ENCODE measurements at regions not wholly inside any gene's neighbourhood (a gene's known extent, or its start where the extent isn't known, plus 50 kb on each side); places are given as distances from the start of the nearest gene placed in this dataset.

- Histone ChIP-seq H3K9me3 (peaks cover 3 to 9% (median 5%) of the 10 kb centered on the region in 4 donors), H3K4me1 (peaks cover 0 to 16% (median 6%) of the 10 kb centered on the region in 4 donors), H3K4me3 (no peak overlapping the region), H3K27ac (no peak overlapping the region), H3K36me3 (peaks cover 0 to 16% (median 11%) of the 10 kb centered on the region in 4 donors), H3K27me3 (no peaks in the 10 kb centered on the region)
- intact Hi-C loops (cut with DNase I), result no loop called here
- 86 to 95% methylated on average over 2 of the region's 2 CpGs for WGBS, 2 donors
- TF ChIP-seq, protein P1, sequence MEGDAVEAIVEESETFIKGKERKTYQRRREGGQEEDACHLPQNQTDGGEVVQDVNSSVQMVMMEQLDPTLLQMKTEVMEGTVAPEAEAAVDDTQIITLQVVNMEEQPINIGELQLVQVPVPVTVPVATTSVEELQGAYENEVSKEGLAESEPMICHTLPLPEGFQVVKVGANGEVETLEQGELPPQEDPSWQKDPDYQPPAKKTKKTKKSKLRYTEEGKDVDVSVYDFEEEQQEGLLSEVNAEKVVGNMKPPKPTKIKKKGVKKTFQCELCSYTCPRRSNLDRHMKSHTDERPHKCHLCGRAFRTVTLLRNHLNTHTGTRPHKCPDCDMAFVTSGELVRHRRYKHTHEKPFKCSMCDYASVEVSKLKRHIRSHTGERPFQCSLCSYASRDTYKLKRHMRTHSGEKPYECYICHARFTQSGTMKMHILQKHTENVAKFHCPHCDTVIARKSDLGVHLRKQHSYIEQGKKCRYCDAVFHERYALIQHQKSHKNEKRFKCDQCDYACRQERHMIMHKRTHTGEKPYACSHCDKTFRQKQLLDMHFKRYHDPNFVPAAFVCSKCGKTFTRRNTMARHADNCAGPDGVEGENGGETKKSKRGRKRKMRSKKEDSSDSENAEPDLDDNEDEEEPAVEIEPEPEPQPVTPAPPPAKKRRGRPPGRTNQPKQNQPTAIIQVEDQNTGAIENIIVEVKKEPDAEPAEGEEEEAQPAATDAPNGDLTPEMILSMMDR (IDR thresholded peaks at IDR 0.05), result no peak
- TF ChIP-seq EP300 (IDR thresholded peaks at IDR 0.05) (no peak), POLR2AphosphoS5 (IDR thresholded peaks at IDR 0.05) (no peak), POLR2A (IDR thresholded peaks at IDR 0.05) (no peak)
- DNase-seq, result no peak
Observed at GRCh38 chr2:38477006-38477405, 99.9 kb upstream of the ATL2 start.

DNA sequence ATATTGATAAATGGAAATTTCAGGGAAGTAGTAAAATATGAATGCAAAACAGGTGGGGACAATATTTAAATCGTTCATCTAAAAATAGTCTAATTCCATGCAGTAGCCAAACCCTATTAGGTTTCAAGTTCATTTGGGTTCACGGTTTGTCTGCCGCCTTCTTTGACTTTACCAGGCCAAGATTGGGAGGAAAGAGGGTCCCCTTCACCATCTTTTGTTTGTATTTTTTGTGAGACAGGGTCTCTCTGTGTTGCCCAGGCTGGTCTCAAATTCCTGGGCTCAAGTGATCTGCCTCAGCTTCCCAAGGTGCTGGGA is 98.5 kb upstream of the ATL2 start:
- Histone ChIP-seq H3K4me1 (peaks cover 0 to 16% (median 6%) of the 10 kb centered on the region in 4 donors), H3K27ac (peak overlapping the region; percentile 15 to 60 (median 46)), H3K27me3 (no peaks in the 10 kb centered on the region), H3K36me3 (peaks cover 0 to 4% (median under 1%) of the 10 kb centered on the region in 4 donors), H3K9me3 (peaks cover 0 to 2% (median under 1%) of the 10 kb centered on the region in 4 donors), H3K4me3 (no peak overlapping the region)
- no peak for DNase-seq
- TF ChIP-seq POLR2A (IDR thresholded peaks at IDR 0.05) (no peak), EP300 (IDR thresholded peaks at IDR 0.05) (no peak), POLR2AphosphoS5 (IDR thresholded peaks at IDR 0.05) (no peak)
- TF ChIP-seq, protein P1 (IDR thresholded peaks at IDR 0.05), result no peak
- WGBS, 2 donors, result 93% methylated on average over 3 of the region's 3 CpGs
- intact Hi-C loops (cut with DNase I), result no loop called here

DNA sequence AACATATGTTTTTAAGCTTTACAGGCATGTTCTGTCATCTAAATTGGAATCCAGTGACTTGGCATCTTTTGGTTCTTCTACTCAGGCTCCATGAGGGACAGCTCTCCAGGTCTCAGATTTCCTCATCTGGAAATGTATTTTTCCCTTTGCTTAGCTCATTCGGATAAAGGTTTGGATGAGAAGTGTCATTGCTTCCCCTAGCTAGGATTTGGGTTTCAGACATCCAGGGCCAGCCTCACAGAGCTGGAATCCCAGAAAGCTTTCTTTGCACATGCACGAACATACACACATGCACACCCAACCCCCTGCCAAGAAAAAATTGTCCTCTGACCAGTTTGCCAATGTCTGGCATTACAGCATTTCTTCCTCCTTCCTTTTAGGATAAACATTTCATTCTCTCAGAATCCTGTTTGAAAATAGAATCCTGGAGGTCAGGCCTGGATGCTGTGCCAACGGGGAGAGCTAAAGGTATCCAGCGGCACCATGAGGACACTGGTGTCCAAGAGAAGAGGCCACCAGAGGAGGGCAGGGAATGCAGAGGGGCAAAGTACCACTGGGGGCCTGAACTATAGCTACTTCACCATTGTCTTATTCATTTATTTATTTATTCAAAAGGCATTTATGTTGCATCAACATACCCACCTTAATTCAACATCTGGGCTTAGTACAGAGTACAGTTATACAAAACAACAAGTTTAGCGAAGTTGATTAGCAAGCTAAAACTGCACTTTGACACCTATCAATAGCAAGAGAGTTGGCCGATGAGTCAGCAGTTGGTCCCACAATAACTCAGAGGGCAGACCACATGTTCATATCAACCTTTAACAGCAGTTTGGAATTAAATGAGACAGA is 97.9 kb upstream of the ATL2 start:
- H3K4me1 ChIP-seq, result peaks cover 0 to 21% (median 12%) of the 10 kb centered on the region in 4 donors
- no peaks in the 10 kb centered on the region for H3K27me3 ChIP-seq
- no peaks in the 10 kb centered on the region for H3K36me3 ChIP-seq
- H3K27ac ChIP-seq, result peak overlapping the region; percentile 15 to 60 (median 46)
- no peaks in the 10 kb centered on the region for H3K9me3 ChIP-seq
- no peak for DNase-seq
- WGBS, 2 donors, result 76 to 92% methylated on average over 6 of the region's 6 CpGs
- H3K4me3 ChIP-seq, result no peak overlapping the region
- intact Hi-C loops (cut with DNase I), result no loop called here
- TF ChIP-seq, protein P1 (IDR thresholded peaks at IDR 0.05), result no peak
- TF ChIP-seq EP300 (IDR thresholded peaks at IDR 0.05) (no peak), POLR2A (IDR thresholded peaks at IDR 0.05) (no peak), POLR2AphosphoS5 (IDR thresholded peaks at IDR 0.05) (no peak)

- Histone ChIP-seq H3K27me3 (no peaks in the 10 kb centered on the region), H3K36me3 (no peaks in the 10 kb centered on the region), H3K4me1 (peaks cover 0 to 28% (median 18%) of the 10 kb centered on the region in 4 donors), H3K9me3 (no peaks in the 10 kb centered on the region), H3K4me3 (no peak overlapping the region), H3K27ac (peak overlapping the region in 1 of 4 donors; percentile 60)
- TF ChIP-seq POLR2A (IDR thresholded peaks at IDR 0.05) (no peak), POLR2AphosphoS5 (IDR thresholded peaks at IDR 0.05) (no peak), EP300 (IDR thresholded peaks at IDR 0.05) (no peak)
- TF ChIP-seq, protein P1 (IDR thresholded peaks at IDR 0.05), result no peak
- 75 to 81% methylated on average over 3 of the region's 3 CpGs for WGBS, 2 donors
- DNase-seq, result no peak
- intact Hi-C loops (cut with DNase I), result no loop called here
Observed at GRCh38 chr2:38474021-38474456, 97.0 kb upstream of the ATL2 start.

All from sigmoid colon (tissue), 6 donors.